Esophagus muscularis mucosa (tissue), 3 donors: ENCODE measurements at regions not wholly inside any gene's neighbourhood (a gene's known extent, or its start where the extent isn't known, plus 50 kb on each side); places are given as distances from the start of the nearest gene placed in this dataset.

Source experiments
- EP300 ChIP-seq: sonication (generic); formaldehyde crosslinking; IDR thresholded peaks from one replicate; pipeline ENCODE4 v1.6.1; 2017; ENCODE audit warnings: antibody characterized with exemption
- TF ChIP-seq, protein P1 (sequence below), 3 experiments: fragments of 200-600 bp in 2 of 3; fragments of 450-650 bp in 1 of 3; sonication (generic) in 2 of 3; IDR thresholded peaks; one replicate each; pipeline ENCODE4 v1.5.1; 2017 to 2019; ENCODE audit warnings: antibody characterized with exemption in 3 of 3, mild to moderate bottlenecking in 2 of 3, moderate library complexity in 1 of 3

DNA sequence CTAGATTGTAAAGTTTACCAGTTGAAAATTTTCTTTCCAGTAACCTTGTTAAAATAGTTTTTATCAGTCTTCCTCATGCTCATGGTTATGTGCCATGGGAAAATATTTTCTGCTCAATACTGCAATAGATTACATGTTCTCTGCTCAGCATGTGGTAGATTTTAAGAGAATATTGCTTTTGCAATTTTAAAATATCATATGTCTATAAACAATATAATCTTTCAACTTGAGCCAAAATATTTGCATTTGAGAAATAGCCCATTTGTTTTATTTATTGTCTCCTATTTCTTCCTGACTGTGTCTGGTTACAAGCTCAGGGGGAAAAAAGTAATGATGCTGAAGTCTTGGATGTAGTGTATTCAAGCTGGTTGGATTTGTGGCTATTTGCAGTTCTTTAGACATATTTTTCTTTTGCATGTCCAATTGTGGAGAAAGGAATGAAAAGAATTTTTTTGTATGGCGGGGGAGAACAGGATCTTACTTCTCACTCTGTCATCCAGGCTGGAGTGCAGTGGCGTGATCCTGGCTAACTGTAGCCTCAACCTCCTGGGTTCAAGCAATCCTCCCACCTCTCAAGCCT is 342.6 kb upstream of the NAV3 start:
- no peak for TF ChIP-seq EP300
- TF ChIP-seq, protein P1, sequence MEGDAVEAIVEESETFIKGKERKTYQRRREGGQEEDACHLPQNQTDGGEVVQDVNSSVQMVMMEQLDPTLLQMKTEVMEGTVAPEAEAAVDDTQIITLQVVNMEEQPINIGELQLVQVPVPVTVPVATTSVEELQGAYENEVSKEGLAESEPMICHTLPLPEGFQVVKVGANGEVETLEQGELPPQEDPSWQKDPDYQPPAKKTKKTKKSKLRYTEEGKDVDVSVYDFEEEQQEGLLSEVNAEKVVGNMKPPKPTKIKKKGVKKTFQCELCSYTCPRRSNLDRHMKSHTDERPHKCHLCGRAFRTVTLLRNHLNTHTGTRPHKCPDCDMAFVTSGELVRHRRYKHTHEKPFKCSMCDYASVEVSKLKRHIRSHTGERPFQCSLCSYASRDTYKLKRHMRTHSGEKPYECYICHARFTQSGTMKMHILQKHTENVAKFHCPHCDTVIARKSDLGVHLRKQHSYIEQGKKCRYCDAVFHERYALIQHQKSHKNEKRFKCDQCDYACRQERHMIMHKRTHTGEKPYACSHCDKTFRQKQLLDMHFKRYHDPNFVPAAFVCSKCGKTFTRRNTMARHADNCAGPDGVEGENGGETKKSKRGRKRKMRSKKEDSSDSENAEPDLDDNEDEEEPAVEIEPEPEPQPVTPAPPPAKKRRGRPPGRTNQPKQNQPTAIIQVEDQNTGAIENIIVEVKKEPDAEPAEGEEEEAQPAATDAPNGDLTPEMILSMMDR (IDR thresholded peaks at IDR 0.05): no peak
